D721Med (cell line): ENCODE measurements at regions not wholly inside any gene's neighbourhood (a gene's known extent, or its start where the extent isn't known, plus 50 kb on each side); places are given as distances from the start of the nearest gene placed in this dataset.

Source experiments
- DNase-seq: peaks from one replicate; pipeline ENCODE4 v3.0.0; 2011; ENCODE audit warnings: low spot score; ENCODE audit not compliant: insufficient read length
- FAIRE-seq: peaks from 2 replicates; lab custom pipeline; 2011; peaks lifted over from hg19 to GRCh38; lab: Jason Lieb, UNC
- CTCF ChIP-seq: IDR thresholded peaks from 2 replicates; pipeline ENCODE4 v1.5.1; 2012; ENCODE audit warnings: mild to moderate bottlenecking, control low read depth; ENCODE audit not compliant: insufficient read depth; ENCODE audit errors: missing control alignments

- TF ChIP-seq CTCF, result no peak
- DNase-seq (no peak), FAIRE-seq (no peak)
Measured at GRCh38 chr2:172334988-172335387, 92.4 kb upstream of the ITGA6 start.

- FAIRE-seq, result no peak
- no peak for DNase-seq
- no peak for TF ChIP-seq CTCF
Measured at GRCh38 chr2:172335736-172336135, 91.7 kb upstream of the ITGA6 start.

- FAIRE-seq, result no peak
- no peak for TF ChIP-seq CTCF
Measured at GRCh38 chr2:172336681-172337080, 90.7 kb upstream of the ITGA6 start.

GRCh38 chr2:172339371-172340010 is 87.9 kb upstream of the ITGA6 start:
- FAIRE-seq (no peak), DNase-seq (no peak)

More at GRCh38 chr2:172336681-172337080, 90.7 kb upstream of the ITGA6 start:
- DNase-seq, result no peak

GRCh38 chr2:172340394-172340793 is 87.0 kb upstream of the ITGA6 start:
- FAIRE-seq (no peak), DNase-seq (no peak)
- TF ChIP-seq CTCF, result no peak

More at GRCh38 chr2:172339371-172340010, 87.9 kb upstream of the ITGA6 start:
- no peak for TF ChIP-seq CTCF

GRCh38 chr2:172342078-172342477 is 85.3 kb upstream of the ITGA6 start:
- FAIRE-seq, result no peak

More at GRCh38 chr2:172342078-172342477, 85.3 kb upstream of the ITGA6 start:
- DNase-seq, result no peak
- TF ChIP-seq CTCF, result no peak
